Natural killer cell (primary cell): ENCODE measurements at regions not wholly inside any gene's neighbourhood (a gene's known extent, or its start where the extent isn't known, plus 50 kb on each side); places are given as distances from the start of the nearest gene placed in this dataset.
"Not testable (repeated sequence)": the region's sequence is repeated elsewhere in the genome, so short reads cannot be mapped to it uniquely, and the experiment has no call there.

Experiments used
- ATAC-seq, 3 donors: fragments of 150-1000 bp in 2 of 3; fragments of 200-7000 bp in 1 of 3; cut with Tn5 transposase; 1 replicate in 1 of 3; 2 replicates in 2 of 3; pipeline ENCODE4 v1.10.0; 2021; ENCODE audit warnings: mild to moderate bottlenecking in 2 of 3, moderate library complexity in 2 of 3
- DNase-seq, 2 donors: peaks; one replicate each; pipeline versions ENCODE4 v3.0.0 to v3.0.0-alpha.2; 2013 to 2021; ENCODE audit warnings: mixed read lengths in 1 of 2
- H3K27ac ChIP-seq: one replicate; pipeline ENCODE4 v1.5.1; 2013; ENCODE audit warnings: mild to moderate bottlenecking, low read length
- H3K27me3 ChIP-seq: one replicate; pipeline ENCODE4 v1.6.1; 2013; ENCODE audit warnings: low read length; ENCODE audit not compliant: control insufficient read depth, insufficient read depth
- H3K36me3 ChIP-seq: one replicate; pipeline ENCODE4 v1.6.1; 2013; ENCODE audit warnings: low read length; ENCODE audit not compliant: control insufficient read depth, insufficient read depth
- H3K4me1 ChIP-seq: one replicate; pipeline ENCODE4 v1.6.1; 2013; ENCODE audit warnings: low read length; ENCODE audit not compliant: control insufficient read depth, insufficient read depth
- H3K4me3 ChIP-seq: one replicate; pipeline ENCODE4 v1.5.1; 2013; ENCODE audit warnings: low read length
- H3K9me3 ChIP-seq: one replicate; pipeline ENCODE4 v1.6.1; 2013; ENCODE audit warnings: low read length; ENCODE audit not compliant: control insufficient read depth, insufficient read depth
- H3K27ac Mint-ChIP-seq, 2 donors: one replicate each; pipeline ENCODE4 v1.8.0; 2022; ENCODE audit warnings: mild to moderate bottlenecking in 2 of 2, mixed read lengths in 2 of 2, moderate library complexity in 1 of 2
- H3K27me3 Mint-ChIP-seq, 2 donors: one replicate each; pipeline ENCODE4 v1.8.0; 2022; ENCODE audit warnings: low read depth in 2 of 2, mixed read lengths in 2 of 2
- H3K36me3 Mint-ChIP-seq: one replicate; pipeline ENCODE4 v1.8.0; 2022; ENCODE audit warnings: mixed read lengths
- H3K4me1 Mint-ChIP-seq, 2 donors: one replicate each; pipeline ENCODE4 v1.8.0; 2022; ENCODE audit warnings: mixed read lengths in 2 of 2
- H3K4me3 Mint-ChIP-seq: one replicate; pipeline ENCODE4 v1.8.0; 2022; ENCODE audit warnings: mild to moderate bottlenecking, moderate library complexity, mixed read lengths
- H3K9me3 Mint-ChIP-seq, 2 donors: one replicate each; pipeline ENCODE4 v1.8.0; 2022; ENCODE audit warnings: mixed read lengths in 2 of 2
- WGBS: methylation state at CpG from one replicate; pipeline ENCODE4 v1.1.7; 2013; ENCODE audit warnings: missing lambda C conversion rate; ENCODE audit not compliant: insufficient coverage; 5-methylcytosine and 5-hydroxymethylcytosine counted together
- intact Hi-C: fragments of 100-400 bp; cut with micrococcal nuclease; formaldehyde crosslinking; loops from one replicate; pipeline ENCODE4 v1.14.2; 2022
- TF ChIP-seq, protein P1 (sequence below): fragments of 200-600 bp; IDR thresholded peaks from one replicate; pipeline ENCODE4 v1.8.0; 2022; ENCODE audit warnings: antibody characterized with exemption

DNA sequence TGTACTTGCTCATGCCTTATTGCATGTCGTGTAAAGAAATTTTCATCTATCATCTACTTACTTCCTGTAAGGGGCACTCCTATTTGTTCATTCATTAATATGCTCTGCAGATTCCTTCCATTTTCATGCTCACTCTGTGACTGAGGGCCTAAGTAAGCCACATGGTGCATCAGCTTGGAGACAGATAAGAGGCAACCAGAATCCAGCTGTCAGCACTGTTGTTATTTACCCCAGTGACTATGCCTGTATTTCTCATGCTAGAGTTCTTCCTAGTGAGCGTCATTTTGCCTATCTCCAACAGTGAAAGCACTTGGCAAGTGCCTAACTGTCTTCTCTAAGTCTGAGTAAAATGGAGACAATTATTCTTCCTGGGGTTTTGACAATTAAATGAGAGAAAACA is 124.8 kb upstream of the ABI3BP start:
- H3K9me3 Mint-ChIP-seq = no peaks in the 10 kb centered on the region
- no peaks in the 10 kb centered on the region for H3K4me1 ChIP-seq
- H3K27me3 ChIP-seq = no peaks in the 10 kb centered on the region
- H3K4me3 ChIP-seq = no peak overlapping the region
- no peaks in the 10 kb centered on the region for H3K9me3 ChIP-seq
- no peak overlapping the region for H3K4me3 Mint-ChIP-seq
- H3K36me3 Mint-ChIP-seq = no peaks in the 10 kb centered on the region
- WGBS = 82% methylated on average over 2 of the region's 2 CpGs
- intact Hi-C loops = no loop called here
- no peaks in the 10 kb centered on the region for H3K4me1 Mint-ChIP-seq
- H3K27me3 Mint-ChIP-seq = no peaks in the 10 kb centered on the region
- H3K36me3 ChIP-seq = no peaks in the 10 kb centered on the region
- no peak for DNase-seq
- no peak overlapping the region for H3K27ac Mint-ChIP-seq
- TF ChIP-seq, protein P1, sequence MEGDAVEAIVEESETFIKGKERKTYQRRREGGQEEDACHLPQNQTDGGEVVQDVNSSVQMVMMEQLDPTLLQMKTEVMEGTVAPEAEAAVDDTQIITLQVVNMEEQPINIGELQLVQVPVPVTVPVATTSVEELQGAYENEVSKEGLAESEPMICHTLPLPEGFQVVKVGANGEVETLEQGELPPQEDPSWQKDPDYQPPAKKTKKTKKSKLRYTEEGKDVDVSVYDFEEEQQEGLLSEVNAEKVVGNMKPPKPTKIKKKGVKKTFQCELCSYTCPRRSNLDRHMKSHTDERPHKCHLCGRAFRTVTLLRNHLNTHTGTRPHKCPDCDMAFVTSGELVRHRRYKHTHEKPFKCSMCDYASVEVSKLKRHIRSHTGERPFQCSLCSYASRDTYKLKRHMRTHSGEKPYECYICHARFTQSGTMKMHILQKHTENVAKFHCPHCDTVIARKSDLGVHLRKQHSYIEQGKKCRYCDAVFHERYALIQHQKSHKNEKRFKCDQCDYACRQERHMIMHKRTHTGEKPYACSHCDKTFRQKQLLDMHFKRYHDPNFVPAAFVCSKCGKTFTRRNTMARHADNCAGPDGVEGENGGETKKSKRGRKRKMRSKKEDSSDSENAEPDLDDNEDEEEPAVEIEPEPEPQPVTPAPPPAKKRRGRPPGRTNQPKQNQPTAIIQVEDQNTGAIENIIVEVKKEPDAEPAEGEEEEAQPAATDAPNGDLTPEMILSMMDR = no peak
- ATAC-seq = no peak
- no peak overlapping the region for H3K27ac ChIP-seq

DNA sequence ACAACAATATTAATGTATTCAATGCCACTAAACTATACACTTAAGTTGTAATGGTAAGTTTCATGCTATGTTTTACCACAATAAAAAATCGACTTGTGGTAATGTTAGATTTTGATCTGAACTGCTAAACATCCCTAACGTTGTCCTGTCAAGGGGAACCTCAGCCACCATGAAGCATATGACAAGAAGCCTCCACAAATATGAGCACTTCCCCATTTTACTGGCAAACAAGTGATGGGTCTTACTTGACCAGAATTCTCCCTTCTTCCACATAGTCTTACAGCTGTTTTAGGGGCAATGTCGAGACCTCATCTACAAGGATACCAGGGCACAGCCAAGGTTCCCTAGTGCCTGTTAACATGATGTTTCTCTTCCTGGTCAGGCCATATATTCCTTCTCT is 124.2 kb upstream of the ABI3BP start:
- H3K9me3 ChIP-seq = no peaks in the 10 kb centered on the region
- H3K27me3 Mint-ChIP-seq = no peaks in the 10 kb centered on the region
- H3K27ac Mint-ChIP-seq = no peak overlapping the region
- no peaks in the 10 kb centered on the region for H3K36me3 ChIP-seq
- 49% methylated on average over 3 of the region's 3 CpGs for WGBS
- TF ChIP-seq, protein P1 = no peak
- no peak overlapping the region for H3K27ac ChIP-seq
- H3K4me3 ChIP-seq = no peak overlapping the region
- DNase-seq (no peak), ATAC-seq (no peak)
- no peaks in the 10 kb centered on the region for H3K27me3 ChIP-seq
- H3K9me3 Mint-ChIP-seq = no peaks in the 10 kb centered on the region
- H3K4me3 Mint-ChIP-seq = no peak overlapping the region
- intact Hi-C loops = no loop called here
- no peaks in the 10 kb centered on the region for H3K36me3 Mint-ChIP-seq
- H3K4me1 ChIP-seq = no peaks in the 10 kb centered on the region
- H3K4me1 Mint-ChIP-seq = no peaks in the 10 kb centered on the region

DNA sequence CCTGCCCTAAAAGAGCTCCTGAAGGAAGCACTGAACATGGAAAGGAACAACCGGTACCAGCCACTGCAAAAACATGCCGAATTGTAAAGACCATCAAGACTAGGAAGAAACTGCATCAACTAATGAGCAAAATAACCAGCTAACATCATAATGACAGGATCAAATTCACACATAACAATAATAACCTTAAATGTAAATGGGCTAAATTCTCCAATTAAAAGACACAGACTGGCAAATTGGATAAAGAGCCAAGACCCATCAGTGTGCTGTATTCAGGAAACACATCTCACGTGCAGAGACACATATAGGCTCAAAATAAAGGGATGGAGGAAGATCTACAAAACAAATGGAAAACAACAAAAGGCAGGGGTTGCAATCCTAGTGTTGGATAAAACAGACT is 117.1 kb upstream of the ABI3BP start:
- H3K9me3 ChIP-seq, intact Hi-C loops, ATAC-seq, H3K27me3 ChIP-seq, H3K4me1 ChIP-seq, H3K27ac ChIP-seq, H3K27ac Mint-ChIP-seq, H3K27me3 Mint-ChIP-seq, H3K36me3 ChIP-seq, H3K36me3 Mint-ChIP-seq, H3K4me3 ChIP-seq, DNase-seq, H3K9me3 Mint-ChIP-seq, H3K4me1 Mint-ChIP-seq, H3K4me3 Mint-ChIP-seq: not testable (repeated sequence)
- WGBS = no CpG with 5 or more reads among the region's 3 CpGs

DNA sequence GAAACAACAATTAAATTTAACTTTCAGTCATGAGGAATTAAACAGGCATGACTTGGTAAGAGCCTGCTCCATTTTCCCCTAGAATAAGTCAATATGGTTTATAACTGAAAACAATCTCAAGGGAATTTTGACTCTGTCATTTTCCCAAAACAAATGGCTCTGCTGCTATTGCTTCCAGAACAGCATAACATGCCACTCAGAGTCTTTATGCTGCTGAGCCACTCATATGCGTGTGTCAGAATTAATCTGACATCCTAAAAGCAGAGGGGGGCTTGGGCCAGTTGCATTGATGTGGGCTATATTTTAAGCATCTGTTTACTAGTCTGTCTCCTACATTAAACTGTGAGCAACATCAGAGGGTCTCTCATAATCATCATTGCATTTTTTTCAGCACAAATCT is 111.1 kb upstream of the ABI3BP start:
- intact Hi-C loops = no loop called here
- Histone ChIP-seq H3K36me3 (no peaks in the 10 kb centered on the region), H3K27ac (no peak overlapping the region), H3K27me3 (no peaks in the 10 kb centered on the region), H3K4me3 (no peak overlapping the region), H3K9me3 (no peaks in the 10 kb centered on the region), H3K4me1 (no peaks in the 10 kb centered on the region)
- Mint-ChIP-seq H3K9me3 (peaks cover under 1 to 2% of the 10 kb centered on the region in 2 donors), H3K27me3 (no peaks in the 10 kb centered on the region), H3K36me3 (no peaks in the 10 kb centered on the region), H3K27ac (no peak overlapping the region), H3K4me1 (no peaks in the 10 kb centered on the region), H3K4me3 (no peak overlapping the region)
- no peak for ATAC-seq
- TF ChIP-seq, protein P1 = no peak
- 77% methylated on average over 1 of the region's 1 CpG for WGBS
- DNase-seq = no peak
